Upper lobe of left lung (tissue), 6 donors: ENCODE measurements at regions not wholly inside any gene's neighbourhood (a gene's known extent, or its start where the extent isn't known, plus 50 kb on each side); places are given as distances from the start of the nearest gene placed in this dataset.
"Not testable (repeated sequence)": the region's sequence is repeated elsewhere in the genome, so short reads cannot be mapped to it uniquely, and the experiment has no call there.

Experiments used
- ATAC-seq, 2 donors: fragments of 200-7000 bp; cut with Tn5 transposase; one replicate each; pipeline ENCODE4 v1.9.1; 2022; ENCODE audit warnings: mild to moderate bottlenecking in 2 of 2, moderate library complexity in 2 of 2; ENCODE audit not compliant: low FRiP score in 2 of 2
- DNase-seq, 2 donors: peaks; one replicate each; pipeline ENCODE4 v3.0.0-alpha.2; 2019 to 2020
- H3K27ac ChIP-seq, 4 donors: fragments of 200-600 bp; sonication (generic); one replicate each; pipeline ENCODE4 v1.5.1; 2016 to 2019
- H3K27me3 ChIP-seq, 4 donors: fragments of 200-600 bp; sonication (generic); one replicate each; pipeline ENCODE4 v1.5.1; 2017 to 2019
- H3K36me3 ChIP-seq, 4 donors: fragments of 200-600 bp; sonication (generic); one replicate each; pipeline ENCODE4 v1.5.1; 2016 to 2019
- H3K4me1 ChIP-seq, 4 donors: fragments of 200-600 bp; sonication (generic); one replicate each; pipeline ENCODE4 v1.5.1; 2018 to 2019
- H3K4me3 ChIP-seq, 4 donors: fragments of 200-600 bp; sonication (generic); one replicate each; pipeline ENCODE4 v1.5.1; 2017 to 2019; ENCODE audit warnings: mild to moderate bottlenecking in 2 of 4, moderate library complexity in 1 of 4
- H3K9me3 ChIP-seq, 4 donors: fragments of 200-600 bp; sonication (generic); one replicate each; pipeline ENCODE4 v1.5.1; 2018 to 2019
- EP300 ChIP-seq, 4 donors: sonication (generic); formaldehyde crosslinking; IDR thresholded peaks; one replicate each; pipeline ENCODE4 v1.5.1; 2017; ENCODE audit warnings: antibody characterized with exemption in 4 of 4, control low read depth in 2 of 4
- POLR2A ChIP-seq, 4 donors: fragments of 450-650 bp; IDR thresholded peaks; one replicate each; pipeline ENCODE4 v1.5.1; 2016 to 2017; ENCODE audit warnings: antibody characterized with exemption in 4 of 4, mild to moderate bottlenecking in 2 of 4
- POLR2AphosphoS5 ChIP-seq, 2 donors: sonication (generic); formaldehyde crosslinking; IDR thresholded peaks; one replicate each; pipeline ENCODE4 v1.5.1; 2017; ENCODE audit warnings: antibody characterized with exemption in 2 of 2
- WGBS, 2 donors: methylation state at CpG; one replicate each; pipeline ENCODE4 v1.1.5; 2017 to 2018; 5-methylcytosine and 5-hydroxymethylcytosine counted together
- TF ChIP-seq, protein P1 (sequence below), 6 experiments: fragments of 450-650 bp in 4 of 6; fragments of 200-600 bp in 2 of 6; sonication (generic) in 2 of 6; IDR thresholded peaks; one replicate each; pipeline ENCODE4 v1.5.1; 2016 to 2019; ENCODE audit warnings: antibody characterized with exemption in 6 of 6
- donor health status: DM: no; HTN: no; CAD: no; lungs with moderate emphysema.
- donor health status: DM: no; HTN: yes; CAD: no; lungs with severe emphysema.

DNA sequence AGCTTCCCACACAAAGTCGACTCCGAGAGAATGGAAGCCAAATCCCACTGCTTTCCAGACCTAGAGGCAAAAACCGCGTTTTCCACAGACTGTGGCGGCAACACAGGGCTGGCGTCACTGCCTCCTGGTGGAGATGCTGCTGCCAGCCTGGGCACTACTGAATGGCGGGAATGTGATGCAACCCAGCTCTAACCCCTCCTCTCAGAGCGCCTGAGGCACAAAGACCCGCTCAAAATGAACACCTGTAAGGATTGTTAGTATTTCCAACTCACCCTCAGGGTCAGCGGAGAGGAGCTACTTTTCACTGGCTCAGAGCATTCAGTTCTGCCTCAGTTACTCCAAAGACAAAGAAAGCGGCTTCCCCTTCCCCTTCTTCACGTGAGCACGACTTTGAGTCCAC, 548.0 kb upstream of the SALL3 start:
- no peak for TF ChIP-seq POLR2AphosphoS5 (IDR thresholded peaks at IDR 0.05)
- no peak for TF ChIP-seq EP300 (IDR thresholded peaks at IDR 0.05)
- TF ChIP-seq POLR2A (IDR thresholded peaks at IDR 0.05): no peak
- TF ChIP-seq, protein P1, sequence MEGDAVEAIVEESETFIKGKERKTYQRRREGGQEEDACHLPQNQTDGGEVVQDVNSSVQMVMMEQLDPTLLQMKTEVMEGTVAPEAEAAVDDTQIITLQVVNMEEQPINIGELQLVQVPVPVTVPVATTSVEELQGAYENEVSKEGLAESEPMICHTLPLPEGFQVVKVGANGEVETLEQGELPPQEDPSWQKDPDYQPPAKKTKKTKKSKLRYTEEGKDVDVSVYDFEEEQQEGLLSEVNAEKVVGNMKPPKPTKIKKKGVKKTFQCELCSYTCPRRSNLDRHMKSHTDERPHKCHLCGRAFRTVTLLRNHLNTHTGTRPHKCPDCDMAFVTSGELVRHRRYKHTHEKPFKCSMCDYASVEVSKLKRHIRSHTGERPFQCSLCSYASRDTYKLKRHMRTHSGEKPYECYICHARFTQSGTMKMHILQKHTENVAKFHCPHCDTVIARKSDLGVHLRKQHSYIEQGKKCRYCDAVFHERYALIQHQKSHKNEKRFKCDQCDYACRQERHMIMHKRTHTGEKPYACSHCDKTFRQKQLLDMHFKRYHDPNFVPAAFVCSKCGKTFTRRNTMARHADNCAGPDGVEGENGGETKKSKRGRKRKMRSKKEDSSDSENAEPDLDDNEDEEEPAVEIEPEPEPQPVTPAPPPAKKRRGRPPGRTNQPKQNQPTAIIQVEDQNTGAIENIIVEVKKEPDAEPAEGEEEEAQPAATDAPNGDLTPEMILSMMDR (IDR thresholded peaks at IDR 0.05): no peak
- DNase-seq (no peak), ATAC-seq (no peak)
- Histone ChIP-seq H3K27me3 (no peaks in the 10 kb centered on the region), H3K36me3 (no peaks in the 10 kb centered on the region), H3K9me3 (no peaks in the 10 kb centered on the region), H3K4me3 (no peak overlapping the region), H3K27ac (no peak overlapping the region), H3K4me1 (no peaks in the 10 kb centered on the region)
- WGBS, 2 donors: 90 to 94% methylated on average over 8 to 13 of the region's 13 CpGs

DNA sequence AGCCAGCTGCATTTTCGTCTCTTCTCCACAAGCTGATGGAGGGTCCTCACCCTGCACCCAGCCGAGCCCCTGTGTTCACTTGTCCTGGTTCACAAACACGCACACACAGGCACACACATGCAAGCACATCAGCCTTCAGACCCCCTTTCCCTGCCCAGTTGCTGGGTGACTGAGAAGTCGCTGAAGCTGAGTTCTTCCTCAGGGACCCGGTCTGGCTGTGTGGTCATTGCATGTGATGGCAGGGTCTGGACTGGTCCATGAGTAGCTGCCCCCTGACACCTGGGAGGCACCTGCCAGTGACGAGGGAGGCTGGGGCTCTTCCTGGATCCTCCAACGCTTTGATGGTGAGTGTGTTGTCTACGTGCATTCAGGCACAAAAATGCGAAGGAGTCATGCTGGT, 546.1 kb upstream of the SALL3 start:
- WGBS, 2 donors: 88 to 91% methylated on average over 9 of the region's 9 CpGs
- H3K36me3 ChIP-seq: no peaks in the 10 kb centered on the region

DNA sequence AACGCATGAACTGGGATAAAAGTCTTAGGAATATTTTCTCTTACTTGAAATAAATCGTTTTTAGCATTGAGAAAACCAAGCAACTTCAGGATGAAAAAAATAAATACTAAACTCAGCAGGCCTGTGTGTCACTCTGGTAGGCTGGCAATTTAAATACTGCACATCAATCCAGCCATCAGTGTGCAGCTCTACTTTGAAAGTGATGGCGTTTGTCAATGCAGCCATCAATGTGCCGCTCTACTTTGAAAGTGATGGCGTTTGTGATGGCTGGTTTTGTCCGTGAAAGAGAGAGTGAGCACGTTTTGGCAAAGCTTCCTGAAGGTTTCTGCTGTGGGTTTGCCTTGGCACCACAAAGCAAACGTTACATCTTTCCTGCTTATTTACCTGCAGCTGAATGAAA, 543.5 kb upstream of the SALL3 start:
- no peak for TF ChIP-seq EP300 (IDR thresholded peaks at IDR 0.05)
- TF ChIP-seq, protein P1 (IDR thresholded peaks at IDR 0.05): no peak
- no peak for TF ChIP-seq POLR2AphosphoS5 (IDR thresholded peaks at IDR 0.05)
- TF ChIP-seq POLR2A (IDR thresholded peaks at IDR 0.05): no peak
- H3K9me3 ChIP-seq: no peaks in the 10 kb centered on the region
- H3K27ac ChIP-seq: no peak overlapping the region
- H3K4me1 ChIP-seq: no peaks in the 10 kb centered on the region
- WGBS, 2 donors: 77% methylated on average over 8 of the region's 8 CpGs
- DNase-seq (no peak), ATAC-seq (no peak)
- H3K4me3 ChIP-seq: no peak overlapping the region
- H3K27me3 ChIP-seq: no peaks in the 10 kb centered on the region
- no peaks in the 10 kb centered on the region for H3K36me3 ChIP-seq

More for the DNA sequence above, 546.1 kb upstream of the SALL3 start:
- H3K4me3 ChIP-seq: no peak overlapping the region
- no peaks in the 10 kb centered on the region for H3K9me3 ChIP-seq
- no peak for DNase-seq
- H3K27ac ChIP-seq: no peak overlapping the region
- ATAC-seq: no peak
- TF ChIP-seq POLR2A (IDR thresholded peaks at IDR 0.05) (no peak), POLR2AphosphoS5 (IDR thresholded peaks at IDR 0.05) (no peak), EP300 (IDR thresholded peaks at IDR 0.05) (no peak)
- TF ChIP-seq, protein P1 (IDR thresholded peaks at IDR 0.05): no peak
- no peaks in the 10 kb centered on the region for H3K27me3 ChIP-seq
- H3K4me1 ChIP-seq: no peaks in the 10 kb centered on the region

DNA sequence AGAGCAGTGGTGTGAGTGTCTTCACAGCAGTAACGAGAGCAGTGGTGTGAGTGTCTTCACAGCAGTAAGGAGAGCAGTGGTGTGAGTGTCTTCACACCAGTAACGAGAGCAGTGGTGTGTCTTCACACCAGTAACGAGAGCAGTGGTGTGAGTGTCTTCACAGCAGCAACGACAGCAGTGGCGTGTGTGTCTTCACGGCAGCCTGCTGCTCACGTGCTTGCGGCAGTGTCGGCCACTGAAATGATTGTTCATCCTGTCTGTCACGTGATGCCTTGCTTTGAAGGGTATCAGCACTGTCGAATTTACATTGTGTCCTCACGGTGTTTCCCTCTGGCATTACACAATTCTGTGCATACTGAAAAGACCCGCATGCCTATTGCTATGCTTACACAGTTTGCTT, 541.4 kb upstream of the SALL3 start:
- not testable (repeated sequence) for H3K4me3 ChIP-seq, H3K4me1 ChIP-seq, H3K9me3 ChIP-seq, H3K27me3 ChIP-seq, ATAC-seq, H3K36me3 ChIP-seq, H3K27ac ChIP-seq, DNase-seq
- 89 to 92% methylated on average over 13 of the region's 13 CpGs for WGBS, 2 donors

DNA sequence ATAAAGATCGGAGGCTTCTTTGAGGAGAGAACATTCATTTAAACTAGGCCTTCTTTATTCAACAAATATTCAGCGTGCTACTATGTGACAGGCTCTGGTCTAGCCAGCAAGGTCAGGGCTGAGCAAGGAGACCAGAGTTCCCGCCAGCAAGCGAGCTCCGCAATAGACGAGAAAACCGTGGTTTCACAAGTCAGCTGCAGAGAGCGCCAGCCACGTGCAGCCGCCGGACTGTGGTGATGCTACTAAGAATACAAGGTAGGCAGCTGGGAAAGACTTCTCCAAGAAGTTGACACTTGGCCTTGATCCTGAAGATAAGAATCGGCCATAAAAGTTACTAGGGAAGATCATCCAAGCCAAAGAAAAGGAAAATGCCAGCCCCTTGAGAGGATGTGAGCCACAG, 533.7 kb upstream of the SALL3 start:
- Histone ChIP-seq H3K27ac (no peak overlapping the region), H3K27me3 (no peaks in the 10 kb centered on the region), H3K4me3 (no peak overlapping the region), H3K36me3 (no peaks in the 10 kb centered on the region), H3K4me1 (no peaks in the 10 kb centered on the region), H3K9me3 (no peaks in the 10 kb centered on the region)
- DNase-seq (no peak), ATAC-seq (no peak)
- WGBS, 2 donors: 92% methylated on average over 12 of the region's 12 CpGs
- TF ChIP-seq POLR2AphosphoS5 (IDR thresholded peaks at IDR 0.05): no peak
- no peak for TF ChIP-seq EP300 (IDR thresholded peaks at IDR 0.05)
- no peak for TF ChIP-seq POLR2A (IDR thresholded peaks at IDR 0.05)
- TF ChIP-seq, protein P1 (IDR thresholded peaks at IDR 0.05): no peak
